GM18873 (cell line): ENCODE measurements at regions not wholly inside any gene's neighbourhood (a gene's known extent, or its start where the extent isn't known, plus 50 kb on each side); places are given as distances from the start of the nearest gene placed in this dataset.
"Not testable (repeated sequence)": the region's sequence is repeated elsewhere in the genome, so short reads cannot be mapped to it uniquely, and the experiment has no call there.

Experiments used
- ATAC-seq: cut with Tn5 transposase; IDR thresholded peaks from one replicate; pipeline ENCODE4 v1.9.1; 2021; ENCODE audit warnings: mild to moderate bottlenecking, moderate library complexity, moderate number of reproducible peaks; ENCODE audit not compliant: unreplicated experiment, low FRiP score

- ATAC-seq: no peak
Observed at GRCh38 chr12:66768293-66768692, 89.4 kb upstream of the GRIP1 start.

- no peak for ATAC-seq
Observed at GRCh38 chr12:66774929-66775328, 96.1 kb upstream of the GRIP1 start.

- ATAC-seq: no peak
Observed at GRCh38 chr12:66775871-66776270, 97.0 kb upstream of the GRIP1 start.

GRCh38 chr12:66776974-66777373 is 98.1 kb upstream of the GRIP1 start:
- peak; percentile 85 for ATAC-seq

GRCh38 chr12:66779466-66779865 is 100.6 kb upstream of the GRIP1 start:
- ATAC-seq: no peak

GRCh38 chr12:66786531-66787308 is 107.8 kb upstream of the GRIP1 start:
- no peak for ATAC-seq

- ATAC-seq: no peak
Observed at GRCh38 chr12:66799551-66799950, 120.7 kb upstream of the GRIP1 start.

- no peak for ATAC-seq
Observed at GRCh38 chr12:66800046-66800445, 121.2 kb upstream of the GRIP1 start.

- no peak for ATAC-seq
Observed at GRCh38 chr12:66803930-66804329, 125.1 kb upstream of the GRIP1 start.

GRCh38 chr12:66804563-66804974 is 125.7 kb upstream of the GRIP1 start:
- no peak for ATAC-seq

GRCh38 chr12:66808606-66809005 is 129.7 kb upstream of the GRIP1 start:
- no peak for ATAC-seq

GRCh38 chr12:66813137-66813892 is 134.4 kb upstream of the GRIP1 start:
- no peak for ATAC-seq

- no peak for ATAC-seq
Observed at GRCh38 chr12:66819587-66819986, 140.7 kb upstream of the GRIP1 start.

- no peak for ATAC-seq
Observed at GRCh38 chr12:66822961-66823360, 144.1 kb upstream of the GRIP1 start.

- ATAC-seq: no peak
Observed at GRCh38 chr12:66823857-66824570, 145.1 kb upstream of the GRIP1 start.

- ATAC-seq: not testable (repeated sequence)
Observed at GRCh38 chr12:66825921-66826320, 147.0 kb upstream of the GRIP1 start.

GRCh38 chr12:66829660-66830325 is 150.9 kb upstream of the GRIP1 start:
- ATAC-seq: no peak

- no peak for ATAC-seq
Observed at GRCh38 chr12:66831495-66831894, 152.6 kb upstream of the GRIP1 start.

GRCh38 chr12:66832997-66833396 is 154.1 kb upstream of the GRIP1 start:
- ATAC-seq: no peak

- ATAC-seq: no peak
Observed at GRCh38 chr12:66836623-66837310, 157.9 kb upstream of the GRIP1 start.
